A673 (cell line): ENCODE measurements at regions not wholly inside any gene's neighbourhood (a gene's known extent, or its start where the extent isn't known, plus 50 kb on each side); places are given as distances from the start of the nearest gene placed in this dataset.

Source experiments
- BruUV-seq: library from RNA; stranded (reverse); fragments of 400-500 nt; replicated peaks from 2 replicates; lab custom pipeline; 2021; lab: Mats Ljungman, UMichigan
- CTCF ChIA-PET: fragments of 300-600 bp; sonication (Branson Sonifier 250); formaldehyde crosslinking; loops from one replicate; lab custom pipeline; 2022; ENCODE audit warnings: antibody characterized with exemption; lab: Charles Lee
- POLR2A ChIA-PET: fragments of 300-600 bp; sonication (Branson Sonifier 250); formaldehyde crosslinking; loops from one replicate; lab custom pipeline; 2022; ENCODE audit warnings: antibody characterized with exemption; ENCODE audit not compliant: low non-redundant PET; lab: Charles Lee
- DNase-seq: peaks from one replicate; pipeline ENCODE4 v3.0.0-alpha.2; 2015; ENCODE audit warnings: low spot score
- H3K27ac ChIP-seq: fragments of 200-600 bp; sonication (generic); 2 replicates; pipeline ENCODE4 v1.5.1; 2016; ENCODE audit warnings: mixed run types, low read depth, mild to moderate bottlenecking, mixed read lengths, antibody characterized with exemption, low read length; ENCODE audit not compliant: poor library complexity, severe bottlenecking
- H3K27me3 ChIP-seq: fragments of 200-600 bp; sonication (generic); replicated peaks from 2 replicates; pipeline ENCODE4 v1.6.1; 2017; ENCODE audit warnings: mixed run types, low read depth, mild to moderate bottlenecking, mixed read lengths, antibody characterized with exemption, low read length; ENCODE audit not compliant: insufficient read depth, poor library complexity
- H3K36me3 ChIP-seq: fragments of 200-600 bp; sonication (generic); 2 replicates; pipeline ENCODE4 v1.6.1; 2016; ENCODE audit warnings: mixed run types, mild to moderate bottlenecking, mixed read lengths, antibody characterized with exemption, low read length; ENCODE audit not compliant: insufficient read depth, poor library complexity, severe bottlenecking
- H3K4me1 ChIP-seq: fragments of 200-600 bp; sonication (generic); 2 replicates; pipeline ENCODE4 v1.6.1; 2017; ENCODE audit warnings: mixed run types, mild to moderate bottlenecking, mixed read lengths, antibody characterized with exemption, low read length; ENCODE audit not compliant: insufficient read depth, poor library complexity, severe bottlenecking
- H3K4me3 ChIP-seq: fragments of 200-600 bp; sonication (generic); 2 replicates; pipeline ENCODE4 v1.5.1; 2016; ENCODE audit warnings: low read depth, mixed run types, mild to moderate bottlenecking, mixed read lengths, low read length; ENCODE audit not compliant: poor library complexity, severe bottlenecking
- H3K9me3 ChIP-seq: fragments of 200-600 bp; sonication (generic); 2 replicates; pipeline ENCODE4 v1.6.1; 2016; ENCODE audit warnings: mixed run types, low read depth, mild to moderate bottlenecking, mixed read lengths, antibody characterized with exemption, low read length; ENCODE audit not compliant: poor library complexity, severe bottlenecking
- EZH2 ChIP-seq: fragments of 200-600 bp; sonication (generic); IDR thresholded peaks from 2 replicates; pipeline ENCODE4 v1.6.1; 2017; ENCODE audit warnings: borderline replicate concordance, low read depth, mild to moderate bottlenecking, mixed read lengths, antibody characterized with exemption, low read length; ENCODE audit not compliant: poor library complexity, severe bottlenecking
- intact Hi-C: fragments of 100-400 bp; cut with micrococcal nuclease; formaldehyde crosslinking; loops from one replicate; pipeline ENCODE4 v1.10.0; 2022; ENCODE audit not compliant: unreplicated experiment
- TF ChIP-seq, protein P1 (sequence below): fragments of 300-800, 200-600 bp; sonication (generic); conservative IDR thresholded peaks from 2 replicates; pipeline ENCODE4 v1.5.1; 2017; ENCODE audit warnings: low read depth, mild to moderate bottlenecking, antibody characterized with exemption, low read length, moderate library complexity, mixed read lengths

DNA sequence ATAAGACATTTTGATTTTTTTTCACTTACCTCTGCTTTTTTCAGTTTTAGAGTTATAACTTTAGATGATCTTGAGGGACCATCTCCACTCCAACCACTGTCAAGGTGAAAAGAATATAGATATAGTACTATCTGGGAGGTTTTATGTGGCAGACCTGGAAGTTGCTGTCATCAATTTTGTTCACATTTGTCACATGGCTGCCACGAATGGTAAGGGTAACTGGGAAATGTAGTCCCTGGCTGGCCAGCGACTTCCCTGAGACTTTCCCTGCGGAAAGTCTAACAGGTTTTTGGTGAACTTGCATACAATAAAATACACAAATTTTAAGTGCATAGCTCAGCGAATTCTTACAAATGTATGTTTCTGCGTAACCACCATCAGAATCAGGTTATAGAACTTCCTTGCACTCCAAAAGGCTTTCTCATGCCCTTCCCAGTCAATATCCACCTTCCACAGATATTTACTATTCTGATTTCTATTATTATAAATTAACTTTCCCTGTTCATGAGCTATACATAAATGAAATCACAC, 121.5 kb downstream of the MAT2B start:
- no peaks in the 10 kb centered on the region for H3K36me3 ChIP-seq
- H3K27me3 ChIP-seq = peaks cover 60% of the 10 kb centered on the region
- H3K27ac ChIP-seq = no peak overlapping the region
- intact Hi-C loops = no loop called here
- ChIA-PET POLR2A (no interaction called here), CTCF (no interaction called here)
- no peak overlapping the region for H3K4me3 ChIP-seq
- H3K4me1 ChIP-seq = no peaks in the 10 kb centered on the region
- DNase-seq = no peak
- TF ChIP-seq, protein P1, sequence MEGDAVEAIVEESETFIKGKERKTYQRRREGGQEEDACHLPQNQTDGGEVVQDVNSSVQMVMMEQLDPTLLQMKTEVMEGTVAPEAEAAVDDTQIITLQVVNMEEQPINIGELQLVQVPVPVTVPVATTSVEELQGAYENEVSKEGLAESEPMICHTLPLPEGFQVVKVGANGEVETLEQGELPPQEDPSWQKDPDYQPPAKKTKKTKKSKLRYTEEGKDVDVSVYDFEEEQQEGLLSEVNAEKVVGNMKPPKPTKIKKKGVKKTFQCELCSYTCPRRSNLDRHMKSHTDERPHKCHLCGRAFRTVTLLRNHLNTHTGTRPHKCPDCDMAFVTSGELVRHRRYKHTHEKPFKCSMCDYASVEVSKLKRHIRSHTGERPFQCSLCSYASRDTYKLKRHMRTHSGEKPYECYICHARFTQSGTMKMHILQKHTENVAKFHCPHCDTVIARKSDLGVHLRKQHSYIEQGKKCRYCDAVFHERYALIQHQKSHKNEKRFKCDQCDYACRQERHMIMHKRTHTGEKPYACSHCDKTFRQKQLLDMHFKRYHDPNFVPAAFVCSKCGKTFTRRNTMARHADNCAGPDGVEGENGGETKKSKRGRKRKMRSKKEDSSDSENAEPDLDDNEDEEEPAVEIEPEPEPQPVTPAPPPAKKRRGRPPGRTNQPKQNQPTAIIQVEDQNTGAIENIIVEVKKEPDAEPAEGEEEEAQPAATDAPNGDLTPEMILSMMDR = no peak
- TF ChIP-seq EZH2 = no peak
- no peaks in the 10 kb centered on the region for H3K9me3 ChIP-seq
- BruUV-seq = no TSS peak

DNA sequence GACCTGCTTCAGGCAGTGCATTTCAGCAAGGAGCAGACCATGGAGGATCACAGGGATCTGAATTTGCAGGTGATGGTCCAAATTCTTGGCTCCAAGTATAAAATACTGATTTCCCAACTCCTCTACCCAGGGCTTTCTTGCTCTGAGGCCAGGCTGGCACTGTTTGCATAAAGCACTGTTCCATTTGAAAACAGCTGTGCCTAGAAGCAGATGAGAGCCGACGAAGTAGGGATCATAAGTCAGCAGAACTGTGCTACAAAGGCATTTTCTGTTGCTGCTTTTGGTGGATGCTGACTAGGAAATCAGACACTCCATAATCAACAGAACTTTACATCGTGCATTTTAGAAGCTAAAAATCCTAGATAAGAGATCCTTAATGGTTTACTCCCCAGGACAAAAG, 126.4 kb downstream of the MAT2B start:
- intact Hi-C loops = no loop called here
- POLR2A ChIA-PET = no interaction called here
- CTCF ChIA-PET = no interaction called here

DNA sequence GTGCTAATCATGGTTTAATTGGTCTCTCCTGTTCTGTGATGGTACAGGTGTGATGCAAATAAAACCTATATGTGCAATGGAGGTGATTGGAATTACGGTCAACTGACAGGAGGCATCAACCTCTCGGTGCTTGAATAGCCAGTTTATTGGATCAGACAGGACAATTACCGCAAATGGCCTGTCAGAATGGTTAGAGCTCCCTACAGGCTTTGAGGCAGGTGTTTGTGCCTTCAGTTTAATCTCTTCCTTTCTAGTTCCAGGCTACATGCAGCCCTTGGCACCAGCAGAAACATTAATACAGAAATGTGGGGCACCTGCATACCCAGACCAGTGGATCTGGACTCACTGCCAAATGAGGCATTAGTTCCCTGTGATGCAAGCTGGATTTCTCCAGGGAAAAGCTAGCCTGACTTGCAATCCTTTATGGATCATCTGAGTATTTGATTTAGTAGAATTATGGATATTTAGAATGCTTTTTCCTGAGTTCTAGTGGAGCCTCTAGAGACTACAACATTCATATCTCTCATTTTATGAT, 128.6 kb downstream of the MAT2B start:
- H3K36me3 ChIP-seq = no peaks in the 10 kb centered on the region
- TF ChIP-seq, protein P1 = no peak
- TF ChIP-seq EZH2 = no peak
- H3K27ac ChIP-seq = no peak overlapping the region
- H3K4me3 ChIP-seq = no peak overlapping the region
- no peaks in the 10 kb centered on the region for H3K4me1 ChIP-seq
- no TSS peak for BruUV-seq
- peaks cover 79% of the 10 kb centered on the region for H3K27me3 ChIP-seq
- intact Hi-C loops = no loop called here
- no peaks in the 10 kb centered on the region for H3K9me3 ChIP-seq
- ChIA-PET POLR2A (no interaction called here), CTCF (no interaction called here)
- no peak for DNase-seq

More for the DNA sequence above, 126.4 kb downstream of the MAT2B start:
- H3K27me3 ChIP-seq = peaks cover 79% of the 10 kb centered on the region
- TF ChIP-seq, protein P1 = no peak
- no peak for TF ChIP-seq EZH2
- no peaks in the 10 kb centered on the region for H3K36me3 ChIP-seq
- H3K27ac ChIP-seq = no peak overlapping the region
- DNase-seq = no peak
- BruUV-seq = no TSS peak
- no peak overlapping the region for H3K4me3 ChIP-seq
- no peaks in the 10 kb centered on the region for H3K9me3 ChIP-seq
- no peaks in the 10 kb centered on the region for H3K4me1 ChIP-seq
